ENCODE measurements at regions not wholly inside any gene's neighbourhood (a gene's known extent, or its start where the extent isn't known, plus 50 kb on each side); places are given as distances from the start of the nearest gene placed in this dataset.
A peak's percentile ranks its signal among the peaks of the same experiment; 100 is the strongest.

DNA sequence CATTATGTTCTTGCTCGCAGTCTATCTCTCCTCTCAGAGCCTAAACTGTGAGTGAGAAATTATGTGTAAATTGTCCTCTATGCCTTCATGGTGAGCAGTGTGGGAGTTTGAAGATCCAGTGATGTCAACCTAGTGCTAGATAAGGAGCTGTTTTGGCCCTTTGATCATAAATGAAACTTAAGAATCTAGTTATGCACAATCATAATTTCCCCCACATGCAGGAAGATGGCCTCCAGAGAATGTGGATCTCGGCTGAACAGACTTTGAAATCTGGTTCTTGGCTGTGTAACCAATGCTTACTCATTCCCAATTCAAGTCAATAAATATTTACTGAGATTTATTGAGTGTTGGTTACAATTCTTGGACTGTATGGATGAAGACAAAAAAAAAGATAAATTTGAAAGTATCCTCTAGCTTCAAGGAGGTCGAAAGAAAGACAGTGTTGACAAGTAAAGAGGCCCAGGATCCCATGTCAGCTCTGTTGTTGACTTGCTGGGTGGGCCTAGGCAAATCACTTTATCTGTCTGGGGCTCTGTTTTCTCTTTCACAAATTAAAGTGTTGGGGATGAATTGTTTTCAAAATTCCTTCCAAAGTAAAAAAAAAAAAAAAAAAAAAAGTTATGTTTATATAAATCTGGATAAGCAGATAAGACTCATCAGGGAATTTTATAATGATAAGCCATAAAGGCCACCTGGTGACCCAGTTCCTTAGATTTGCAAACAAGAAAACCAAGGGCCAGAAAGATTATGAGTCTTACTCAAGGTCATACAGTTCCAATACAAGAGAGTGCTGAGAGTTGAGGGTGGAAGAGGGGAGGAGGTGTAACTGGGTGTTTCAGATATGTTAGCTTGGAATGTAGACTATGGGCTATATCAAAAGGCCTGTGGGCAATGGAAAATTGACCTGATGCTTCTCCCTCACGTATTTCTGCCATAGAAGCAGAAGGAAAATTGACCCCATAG lies 969.9 kb downstream of the KCNMA1 start:
- Histone ChIP-seq H3K27ac (peak overlapping the region; percentile 16), H3K9me3 (no peaks in the 10 kb centered on the region), H3K27me3 (no peaks in the 10 kb centered on the region), H3K36me3 (no peaks in the 10 kb centered on the region), H3K4me1 (no peaks in the 10 kb centered on the region), H3K4me3 (no peak overlapping the region)
- no peak for DNase-seq (ENCODE audit: extremely low spot score in 2 of 2)
- TF ChIP-seq CTCF (IDR thresholded peaks at IDR 0.05) (no peak), POLR2A (IDR thresholded peaks at IDR 0.05) (no peak), POLR2AphosphoS5 (IDR thresholded peaks at IDR 0.05; ENCODE audit: insufficient read depth in 1 of 2, low read depth in 1 of 2) (no peak)
- intact Hi-C loops (cut with DNase I), result no loop called here

DNA sequence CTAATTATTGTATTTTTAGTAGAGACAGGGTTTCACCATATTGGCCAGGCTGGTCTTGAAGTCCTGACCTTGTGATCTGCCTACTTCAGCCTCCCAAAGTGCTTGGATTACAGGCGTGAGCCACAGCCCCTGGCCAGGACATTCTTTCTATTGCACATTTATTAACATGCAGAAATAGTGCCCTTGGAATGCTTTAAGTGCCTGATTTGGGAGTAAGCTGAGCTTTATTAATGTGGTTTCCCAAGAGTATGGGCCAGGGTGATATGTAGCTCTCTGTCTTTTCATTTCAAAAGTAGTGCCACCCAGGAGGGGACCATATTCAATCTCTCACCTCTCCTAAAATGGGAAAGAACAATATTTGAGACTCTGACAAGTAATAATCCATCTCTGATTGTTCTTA lies 970.7 kb downstream of the KCNMA1 start:
- DNase-seq (ENCODE audit: extremely low spot score in 2 of 2), result no peak
- no peak for TF ChIP-seq CTCF (IDR thresholded peaks at IDR 0.05)
- TF ChIP-seq POLR2A (IDR thresholded peaks at IDR 0.05), result no peak
- TF ChIP-seq POLR2AphosphoS5 (IDR thresholded peaks at IDR 0.05; ENCODE audit: insufficient read depth in 1 of 2, low read depth in 1 of 2), result no peak
- Histone ChIP-seq H3K4me1 (no peaks in the 10 kb centered on the region), H3K27me3 (no peaks in the 10 kb centered on the region), H3K9me3 (no peaks in the 10 kb centered on the region), H3K4me3 (no peak overlapping the region), H3K36me3 (no peaks in the 10 kb centered on the region), H3K27ac (peak overlapping the region; percentile 16)
- intact Hi-C loops (cut with DNase I), result no loop called here

GRCh38 chr10:76665029-76665428 lies 972.6 kb downstream of the KCNMA1 start:
- H3K27ac ChIP-seq, result no peak overlapping the region
- no peak overlapping the region for H3K4me3 ChIP-seq
- intact Hi-C loops (cut with DNase I), result no loop called here
- no peaks in the 10 kb centered on the region for H3K27me3 ChIP-seq
- H3K9me3 ChIP-seq, result no peaks in the 10 kb centered on the region
- no peaks in the 10 kb centered on the region for H3K36me3 ChIP-seq
- DNase-seq (ENCODE audit: extremely low spot score in 2 of 2), result no peak
- TF ChIP-seq POLR2AphosphoS5 (IDR thresholded peaks at IDR 0.05; ENCODE audit: insufficient read depth in 1 of 2, low read depth in 1 of 2), result no peak
- no peak for TF ChIP-seq CTCF (IDR thresholded peaks at IDR 0.05)
- no peak for TF ChIP-seq POLR2A (IDR thresholded peaks at IDR 0.05)
- H3K4me1 ChIP-seq, result no peaks in the 10 kb centered on the region

- intact Hi-C loops (cut with DNase I), result no loop called here
- Histone ChIP-seq H3K27ac (no peak overlapping the region), H3K4me1 (no peaks in the 10 kb centered on the region), H3K27me3 (no peaks in the 10 kb centered on the region), H3K4me3 (no peak overlapping the region), H3K9me3 (no peaks in the 10 kb centered on the region), H3K36me3 (no peaks in the 10 kb centered on the region)
- no peak for TF ChIP-seq CTCF (IDR thresholded peaks at IDR 0.05)
- no peak for TF ChIP-seq POLR2AphosphoS5 (IDR thresholded peaks at IDR 0.05; ENCODE audit: insufficient read depth in 1 of 2, low read depth in 1 of 2)
- no peak for TF ChIP-seq POLR2A (IDR thresholded peaks at IDR 0.05)
- no peak for DNase-seq (ENCODE audit: extremely low spot score in 2 of 2)
These were observed 980.1 kb downstream of the KCNMA1 start for GRCh38 chr10:76657337-76658012.

Data from vagina (tissue), 2 donors.